Activated CD4-positive, alpha-beta T cell treated with anti-CD3 and anti-CD28 coated beads, Interleukin-10, Interleukin-2, amounts not matched to agents 100 ng/mL and 50 ng/mL, durations not matched to agents 16 hours and 8 hours (primary cell): ENCODE measurements at regions not wholly inside any gene's neighbourhood (a gene's known extent, or its start where the extent isn't known, plus 50 kb on each side); places are given as distances from the start of the nearest gene placed in this dataset.

Source experiments
- DNase-seq: peaks from one replicate; pipeline ENCODE4 v3.0.0-alpha.2; 2020

DNA sequence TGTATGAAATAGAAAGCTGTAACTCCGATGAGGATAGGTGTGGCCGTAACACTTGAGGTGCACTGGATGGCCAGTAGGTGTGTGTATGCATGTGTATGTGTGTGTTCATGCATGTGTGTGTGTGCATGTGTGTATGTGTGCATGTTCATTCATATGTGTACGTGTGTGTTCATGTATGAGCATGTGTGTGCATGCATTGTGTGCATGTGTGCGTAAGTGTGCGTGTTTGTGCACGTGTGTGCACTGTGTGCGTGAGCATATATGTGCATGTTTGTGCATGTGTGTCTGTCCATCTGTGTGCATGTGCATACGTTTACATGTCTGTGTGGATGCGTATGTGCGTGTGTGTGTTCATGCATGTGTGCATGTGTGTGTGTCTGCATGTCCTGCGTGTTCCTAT is 145.5 kb downstream of the C16orf95 start:
- DNase-seq: no peak

DNA sequence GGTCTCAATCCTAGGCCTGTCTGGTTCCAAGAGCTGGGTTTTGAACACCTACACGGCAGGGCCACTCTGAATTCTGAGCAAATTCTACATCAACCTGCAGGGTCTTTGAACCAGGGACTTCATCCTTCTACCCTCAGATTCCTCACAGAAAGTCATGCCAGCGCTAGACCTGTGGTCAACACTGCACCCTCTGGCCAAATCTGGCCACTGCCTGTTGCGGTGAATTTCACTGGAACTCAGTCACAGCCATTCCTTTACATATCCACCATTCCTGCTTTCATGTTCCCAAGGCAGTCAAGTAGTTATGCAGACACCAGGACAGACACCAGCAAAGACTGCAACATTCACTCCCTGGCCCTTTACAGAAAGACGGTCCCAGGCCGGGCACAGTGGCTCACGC is 144.6 kb downstream of the C16orf95 start:
- DNase-seq: no peak

DNA sequence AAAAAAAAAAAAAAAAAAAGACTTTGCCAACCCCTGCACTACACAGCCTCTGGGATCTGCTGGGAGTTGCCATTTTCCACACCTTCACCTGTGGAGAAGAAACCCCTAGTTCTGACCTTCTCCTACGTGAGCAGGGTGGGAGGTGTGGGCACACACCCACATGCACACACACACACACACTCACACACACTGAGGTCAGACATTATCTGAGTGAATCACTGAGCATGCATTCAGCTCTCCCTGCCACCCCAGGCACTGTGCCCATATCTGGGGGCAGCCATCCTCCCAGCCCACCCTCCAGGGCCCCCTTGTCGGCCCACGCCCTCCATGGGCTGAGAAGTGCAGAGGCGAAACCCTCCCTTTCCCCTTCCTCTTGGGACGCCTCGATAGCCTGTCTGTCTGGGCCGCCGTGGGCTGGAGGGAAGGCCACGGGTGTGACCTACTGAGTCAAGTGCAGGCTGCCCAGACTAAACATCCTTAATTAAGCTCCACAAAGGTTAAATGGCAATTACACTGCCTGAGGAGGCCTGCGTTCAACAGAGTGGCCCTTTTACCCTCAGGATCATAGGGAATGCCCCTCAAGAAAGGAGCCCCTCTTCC is 143.8 kb downstream of the C16orf95 start:
- DNase-seq: no peak

DNA sequence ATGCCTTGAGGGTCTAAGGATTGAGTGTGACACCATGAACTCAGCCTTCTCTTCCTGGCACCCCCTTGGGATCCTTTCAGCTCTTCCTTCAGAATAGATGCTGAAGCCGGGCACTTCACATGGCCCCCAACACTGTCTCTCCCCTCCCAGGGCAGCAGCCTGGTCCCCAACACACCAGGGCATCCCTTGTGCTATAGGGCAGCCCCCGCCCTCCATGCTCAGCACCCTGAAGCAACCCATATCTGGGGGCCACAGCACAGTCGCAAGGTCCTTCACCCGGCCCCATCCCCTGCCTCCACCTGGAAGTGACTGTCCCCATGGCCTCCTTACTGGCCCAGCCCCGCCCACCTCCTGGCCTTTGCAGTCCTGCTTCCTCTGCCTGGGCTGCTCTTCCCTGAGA is 143.1 kb downstream of the C16orf95 start:
- no peak for DNase-seq

- no peak for DNase-seq
Measured at GRCh38 chr16:87176735-87177134, 140.5 kb downstream of the C16orf95 start.

- no peak for DNase-seq
Measured at GRCh38 chr16:87177673-87178072, 139.5 kb downstream of the C16orf95 start.

- no peak for DNase-seq
Measured at GRCh38 chr16:87178177-87178863, 138.9 kb downstream of the C16orf95 start.

GRCh38 chr16:87178977-87179376 is 138.2 kb downstream of the C16orf95 start:
- no peak for DNase-seq

DNA sequence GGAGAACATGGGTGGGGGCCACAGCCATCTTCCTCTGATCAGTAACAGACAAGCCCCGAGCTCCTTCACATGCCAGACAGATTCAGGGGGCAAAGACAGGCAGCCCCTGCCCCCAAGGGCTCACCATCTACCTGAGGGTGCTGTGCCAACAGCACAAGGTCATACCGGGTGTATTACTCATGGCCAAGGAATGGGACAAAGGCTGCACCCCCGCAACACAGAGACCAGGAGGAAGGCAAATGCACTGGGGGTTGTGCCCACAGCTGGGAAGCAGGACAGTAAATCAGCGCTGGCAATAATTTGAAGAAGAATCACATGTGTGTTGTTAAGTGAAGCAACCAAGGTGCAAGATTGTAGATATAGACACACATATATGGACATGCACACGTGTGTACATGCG is 137.1 kb downstream of the C16orf95 start:
- no peak for DNase-seq

GRCh38 chr16:87182759-87183158 is 134.4 kb downstream of the C16orf95 start:
- DNase-seq: no peak

GRCh38 chr16:87183647-87184046 is 133.5 kb downstream of the C16orf95 start:
- DNase-seq: no peak

- DNase-seq: no peak
Measured at GRCh38 chr16:87185308-87185707, 131.9 kb downstream of the C16orf95 start.

- DNase-seq: no peak
Measured at GRCh38 chr16:87185983-87186382, 131.2 kb downstream of the C16orf95 start.

DNA sequence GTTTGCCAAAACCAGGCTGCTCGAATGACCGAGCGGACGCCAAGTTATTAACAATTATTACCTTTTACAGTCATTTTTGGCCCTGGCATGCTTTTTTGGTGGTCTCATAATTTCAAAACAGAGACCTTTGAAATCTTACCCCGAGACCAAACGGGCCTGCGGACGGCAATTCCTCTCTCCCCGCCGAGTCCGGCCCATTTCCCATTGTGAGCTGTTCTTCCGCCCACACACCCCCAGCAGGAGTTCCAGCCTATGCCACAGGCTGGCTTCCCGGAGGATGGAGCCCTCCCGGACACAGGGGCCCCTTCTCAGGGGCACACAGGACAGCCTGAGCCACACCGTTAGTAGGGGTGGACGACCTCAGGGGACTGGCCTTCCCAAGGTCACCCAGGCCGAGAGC is 130.7 kb downstream of the C16orf95 start:
- no peak for DNase-seq

- no peak for DNase-seq
Measured at GRCh38 chr16:87186876-87187533, 130.2 kb downstream of the C16orf95 start.

- no peak for DNase-seq
Measured at GRCh38 chr16:87188104-87188503, 129.1 kb downstream of the C16orf95 start.

DNA sequence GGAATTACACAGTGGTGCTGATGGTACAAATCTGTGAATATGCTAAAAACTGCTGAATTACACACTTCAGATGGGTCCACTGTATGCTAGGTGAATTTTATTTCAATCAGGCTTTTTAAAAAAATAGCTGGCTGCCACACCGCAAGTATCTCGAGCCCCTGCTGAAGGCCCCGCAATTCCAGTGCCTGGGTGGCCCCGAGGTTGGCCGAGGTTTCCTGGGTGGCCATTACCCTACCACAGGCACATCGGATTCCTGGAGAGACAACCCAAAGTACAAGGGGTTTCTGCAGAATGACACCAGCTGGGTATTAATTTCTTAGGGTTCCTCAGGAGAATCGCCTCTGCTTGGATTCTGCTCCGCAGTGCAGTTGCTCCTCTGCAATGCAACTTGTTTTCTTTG is 127.8 kb downstream of the C16orf95 start:
- DNase-seq: no peak

DNA sequence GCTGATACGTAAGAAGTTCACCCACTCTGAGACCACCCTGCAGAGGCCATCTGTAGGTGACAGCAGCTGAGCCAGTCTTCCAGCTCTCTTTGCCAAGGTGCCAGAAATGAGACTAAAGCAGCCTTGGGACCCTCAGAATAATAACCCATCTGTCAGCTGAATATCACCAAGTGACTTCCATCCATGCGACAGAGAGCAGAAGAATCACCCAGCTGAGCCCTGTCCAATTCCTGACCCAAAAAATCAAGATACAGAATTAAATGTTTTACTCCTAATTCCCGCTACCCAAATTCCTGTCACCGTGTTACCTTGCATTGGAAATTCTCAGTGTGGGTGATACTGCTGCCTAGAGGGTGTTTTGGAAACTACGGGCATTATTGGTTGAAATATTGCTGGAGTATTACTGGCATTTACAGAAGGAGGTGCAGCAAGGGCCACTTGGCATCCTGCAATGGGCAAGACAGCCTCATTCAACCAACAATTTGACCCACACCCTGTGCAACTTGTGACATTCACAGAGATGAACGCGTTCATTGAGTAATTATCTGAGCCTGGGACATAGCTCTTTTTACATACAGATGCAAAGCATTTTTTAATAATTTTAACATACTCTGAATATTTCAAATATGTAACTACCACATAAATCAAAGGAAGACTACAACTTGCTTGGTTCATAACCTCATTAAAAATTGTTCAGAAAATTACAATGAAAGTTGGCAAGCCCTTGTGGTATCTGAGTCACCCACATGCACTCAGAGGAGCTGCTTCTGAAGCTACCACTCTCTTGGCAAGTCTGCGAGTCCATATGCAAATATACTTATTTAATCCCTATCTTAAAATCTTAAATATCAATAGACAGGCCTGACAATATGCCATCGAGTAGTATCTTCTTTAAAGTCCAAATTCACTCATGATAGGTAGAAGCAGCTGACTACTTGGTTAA is 126.6 kb downstream of the C16orf95 start:
- DNase-seq: no peak

- DNase-seq: no peak
Measured at GRCh38 chr16:87192452-87193073, 124.6 kb downstream of the C16orf95 start.

DNA sequence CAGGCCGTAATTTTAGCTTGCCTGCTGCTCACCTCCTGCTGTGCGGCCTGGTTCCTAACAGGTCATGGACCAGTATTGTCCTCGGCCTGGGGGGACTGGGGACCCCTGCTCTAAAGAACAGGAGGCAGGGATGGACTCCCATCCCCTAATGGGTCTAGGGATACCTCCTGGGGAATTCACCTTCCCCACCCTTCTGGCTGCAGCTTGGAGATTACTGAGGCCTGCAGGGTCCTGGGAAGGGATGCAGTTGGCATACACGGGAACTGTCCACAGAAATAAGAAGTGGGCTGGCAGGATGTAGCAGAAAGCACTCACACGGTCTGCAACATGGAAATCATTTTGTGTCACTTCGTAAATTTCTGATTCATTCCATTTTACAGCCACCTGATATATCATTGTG is 123.0 kb downstream of the C16orf95 start:
- DNase-seq: no peak

DNA sequence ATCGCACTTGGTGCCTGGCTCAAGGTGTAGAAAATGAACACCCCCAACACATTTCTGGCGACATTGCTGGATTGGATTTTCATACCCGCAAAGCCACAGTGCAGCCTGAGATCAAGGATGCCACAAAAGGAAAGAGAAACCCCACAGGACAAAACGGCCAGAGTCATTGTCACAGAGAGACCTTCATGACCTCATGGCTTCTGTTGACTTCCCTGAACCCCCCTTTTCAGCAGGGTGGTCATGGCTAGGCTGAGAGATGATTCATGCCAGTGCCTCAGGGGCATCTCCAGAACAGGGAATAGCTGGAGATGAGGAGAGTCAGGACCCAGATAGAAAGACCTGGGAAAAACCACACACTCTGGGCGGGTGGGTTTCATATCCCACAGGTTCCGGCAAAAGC is 122.0 kb downstream of the C16orf95 start:
- DNase-seq: no peak

GRCh38 chr16:87196231-87196630 is 121.0 kb downstream of the C16orf95 start:
- no peak for DNase-seq

- no peak for DNase-seq
Measured at GRCh38 chr16:87196661-87197060, 120.5 kb downstream of the C16orf95 start.
